Inflammatory macrophage (primary cell): ENCODE measurements at regions not wholly inside any gene's neighbourhood (a gene's known extent, or its start where the extent isn't known, plus 50 kb on each side); places are given as distances from the start of the nearest gene placed in this dataset.

Experiments used
- DNase-seq, 2 donors: peaks; one replicate each; pipeline ENCODE4 v3.0.0-alpha.2; 2020 to 2022

- DNase-seq, result no peak
Observed at GRCh38 chr4:124509151-124509550, 203.4 kb downstream of the ANKRD50 start.

GRCh38 chr4:124514588-124514987 lies 197.9 kb downstream of the ANKRD50 start:
- no peak for DNase-seq

- DNase-seq, result no peak
Observed at GRCh38 chr4:124515591-124515990, 196.9 kb downstream of the ANKRD50 start.

GRCh38 chr4:124519196-124519595 lies 193.3 kb downstream of the ANKRD50 start:
- no peak for DNase-seq

- no peak for DNase-seq
Observed at GRCh38 chr4:124523816-124524215, 188.7 kb downstream of the ANKRD50 start.

GRCh38 chr4:124525524-124525923 lies 187.0 kb downstream of the ANKRD50 start:
- no peak for DNase-seq

- no peak for DNase-seq
Observed at GRCh38 chr4:124526331-124526730, 186.2 kb downstream of the ANKRD50 start.

- no peak for DNase-seq
Observed at GRCh38 chr4:124526769-124527168, 185.8 kb downstream of the ANKRD50 start.

- DNase-seq, result no peak
Observed at GRCh38 chr4:124527364-124527763, 185.2 kb downstream of the ANKRD50 start.

- no peak for DNase-seq
Observed at GRCh38 chr4:124529131-124529530, 183.4 kb downstream of the ANKRD50 start.

GRCh38 chr4:124530464-124531077 lies 182.0 kb downstream of the ANKRD50 start:
- DNase-seq, result no peak

GRCh38 chr4:124534131-124534530 lies 178.4 kb downstream of the ANKRD50 start:
- no peak for DNase-seq

- DNase-seq, result no peak
Observed at GRCh38 chr4:124535003-124535402, 177.5 kb downstream of the ANKRD50 start.

- no peak for DNase-seq
Observed at GRCh38 chr4:124536946-124537345, 175.6 kb downstream of the ANKRD50 start.

GRCh38 chr4:124537971-124538370 lies 174.6 kb downstream of the ANKRD50 start:
- no peak for DNase-seq

- no peak for DNase-seq
Observed at GRCh38 chr4:124540014-124540413, 172.5 kb downstream of the ANKRD50 start.

GRCh38 chr4:124541652-124542420 lies 170.7 kb downstream of the ANKRD50 start:
- DNase-seq, result no peak

- no peak for DNase-seq
Observed at GRCh38 chr4:124555959-124556358, 156.6 kb downstream of the ANKRD50 start.

- no peak for DNase-seq
Observed at GRCh38 chr4:124564121-124564520, 148.4 kb downstream of the ANKRD50 start.

GRCh38 chr4:124565371-124565770 lies 147.2 kb downstream of the ANKRD50 start:
- no peak for DNase-seq

- no peak for DNase-seq
Observed at GRCh38 chr4:124566030-124566429, 146.5 kb downstream of the ANKRD50 start.

GRCh38 chr4:124573056-124573455 lies 139.5 kb downstream of the ANKRD50 start:
- no peak for DNase-seq

- DNase-seq, result no peak
Observed at GRCh38 chr4:124579896-124580295, 132.6 kb downstream of the ANKRD50 start.

GRCh38 chr4:124583797-124584196 lies 128.7 kb downstream of the ANKRD50 start:
- DNase-seq, result no peak
